H1 (cell line): ENCODE measurements at regions not wholly inside any gene's neighbourhood (a gene's known extent, or its start where the extent isn't known, plus 50 kb on each side); places are given as distances from the start of the nearest gene placed in this dataset.

Source experiments
- CTCF ChIA-PET: fragments of 300-600 bp; sonication (Branson Sonifier 250); formaldehyde crosslinking; loops from one replicate; lab custom pipeline; 2021; ENCODE audit not compliant: partially characterized antibody; lab: Charles Lee
- POLR2A ChIA-PET: fragments of 300-600 bp; sonication (Branson Sonifier 250); formaldehyde crosslinking; loops from one replicate; lab custom pipeline; 2021; ENCODE audit warnings: inconsistent platforms; ENCODE audit not compliant: partially characterized antibody; lab: Charles Lee
- DNase-seq, 2 experiments: peaks; one replicate each; pipeline versions ENCODE4 v3.0.0 to v3.0.0-alpha.2; 2010 to 2022; ENCODE audit warnings: low spot score in 2 of 2, low read depth in 1 of 2, mixed read lengths in 1 of 2
- FAIRE-seq: peaks from 2 replicates; lab custom pipeline; 2011; peaks lifted over from hg19 to GRCh38; lab: Jason Lieb, UNC
- H2AFZ ChIP-seq: 2 replicates; pipeline ENCODE4 v1.8.1; 2012; ENCODE audit warnings: low read length, inconsistent platforms
- H2AK5ac ChIP-seq: 2 replicates; pipeline ENCODE4 v1.6.1; 2013; ENCODE audit warnings: low read depth, low read length
- H2BK120ac ChIP-seq: replicated peaks from 2 replicates; pipeline ENCODE3; 2013; ENCODE audit warnings: low read depth, low read length, inconsistent platforms
- H2BK12ac ChIP-seq: 2 replicates; pipeline ENCODE4 v1.6.1; 2013; ENCODE audit warnings: low read depth, low read length
- H2BK15ac ChIP-seq: 2 replicates; pipeline ENCODE4 v1.6.1; 2013; ENCODE audit warnings: low read length
- H2BK20ac ChIP-seq: 2 replicates; pipeline ENCODE4 v1.6.1; 2013; ENCODE audit warnings: low read length
- H2BK5ac ChIP-seq: 2 replicates; pipeline ENCODE4 v1.6.1; 2013; ENCODE audit warnings: low read depth, low read length
- H3K14ac ChIP-seq: 2 replicates; pipeline ENCODE4 v1.6.1; 2013; ENCODE audit warnings: inconsistent platforms; ENCODE audit not compliant: insufficient read length
- H3K18ac ChIP-seq: 2 replicates; pipeline ENCODE4 v1.6.1; 2013; ENCODE audit warnings: low read length; ENCODE audit errors: extremely low read depth
- H3K23ac ChIP-seq: 2 replicates; pipeline ENCODE4 v1.6.1; 2013; ENCODE audit warnings: inconsistent platforms; ENCODE audit not compliant: insufficient read length
- H3K23me2 ChIP-seq: 2 replicates; pipeline ENCODE4 v1.6.1; 2013; ENCODE audit warnings: low read depth, low read length
- H3K27ac ChIP-seq: 2 replicates; pipeline ENCODE4 v1.6.1; 2011; ENCODE audit warnings: low read depth, low read length, inconsistent platforms
- H3K27me3 ChIP-seq, 4 experiments: replicated peaks in 1 of 4; 1 replicate in 1 of 4; 2 replicates in 3 of 4; pipeline versions ENCODE4 v1.6.1 to v1.8.1; 2011 to 2013; ENCODE audit warnings: low read length in 3 of 4, mild to moderate bottlenecking in 3 of 4, inconsistent platforms in 2 of 4, mixed read lengths in 2 of 4, moderate library complexity in 1 of 4; ENCODE audit not compliant: control insufficient read depth in 3 of 4, insufficient read depth in 3 of 4; ENCODE audit errors: extremely low read depth in 1 of 4
- H3K36me3 ChIP-seq, 4 experiments: 2 replicates each; pipeline versions ENCODE4 v1.6.1 to v1.8.1; 2011 to 2013; ENCODE audit warnings: mild to moderate bottlenecking in 4 of 4, low read length in 3 of 4, moderate library complexity in 2 of 4, control low read depth in 1 of 4, inconsistent platforms in 1 of 4; ENCODE audit not compliant: insufficient read depth in 4 of 4, control insufficient read depth in 2 of 4
- H3K4ac ChIP-seq: replicated peaks from 2 replicates; pipeline ENCODE3; 2013; ENCODE audit warnings: low read length, low read depth, mixed read lengths, inconsistent platforms; ENCODE audit not compliant: insufficient read length
- H3K4me1 ChIP-seq, 4 experiments: replicated peaks in 1 of 4; 1 replicate in 1 of 4; 2 replicates in 3 of 4; pipeline versions ENCODE4 v1.6.1 to v1.8.1; 2011 to 2013; ENCODE audit warnings: low read length in 3 of 4, inconsistent platforms in 2 of 4, mixed read lengths in 1 of 4; ENCODE audit not compliant: insufficient read depth in 4 of 4, control insufficient read depth in 3 of 4
- H3K4me2 ChIP-seq, 2 experiments: 2 replicates each; pipeline versions ENCODE4 v1.6.1 to v1.8.1; 2011 to 2013; ENCODE audit warnings: low read depth in 2 of 2, low read length in 2 of 2, control low read depth in 1 of 2, inconsistent platforms in 1 of 2, mild to moderate bottlenecking in 1 of 2; ENCODE audit not compliant: insufficient read depth in 1 of 2
- H3K4me3 ChIP-seq, 4 experiments: fragments of 200-600, 300-600 bp in 1 of 4; sonication (generic), shearing (Covaris generic), sonication (Bioruptor Twin) in 1 of 4; 2 replicates each; pipeline versions ENCODE4 v1.5.1 to v1.8.1; 2011 to 2016; ENCODE audit warnings: low read length in 4 of 4, low read depth in 3 of 4, control low read depth in 2 of 4, inconsistent platforms in 2 of 4, mild to moderate bottlenecking in 2 of 4, mixed read lengths in 1 of 4, moderate library complexity in 1 of 4; ENCODE audit not compliant: insufficient read depth in 2 of 4; ENCODE audit errors: extremely low read depth in 1 of 4
- H3K56ac ChIP-seq: replicated peaks from 2 replicates; pipeline ENCODE3; 2013; ENCODE audit warnings: low read depth, mild to moderate bottlenecking, mixed read lengths, low read length, inconsistent platforms; ENCODE audit not compliant: insufficient read length
- H3K79me1 ChIP-seq: 2 replicates; pipeline ENCODE4 v1.6.1; 2013; ENCODE audit warnings: low read depth, low read length, control low read depth
- H3K79me2 ChIP-seq, 2 experiments: 2 replicates each; pipeline versions ENCODE4 v1.6.1 to v1.8.1; 2012 to 2013; ENCODE audit warnings: low read length in 2 of 2, mild to moderate bottlenecking in 2 of 2, inconsistent platforms in 1 of 2; ENCODE audit not compliant: insufficient read depth in 2 of 2, control insufficient read depth in 1 of 2
- H3K9ac ChIP-seq, 4 experiments: replicated peaks in 1 of 4; 1 replicate in 1 of 4; 2 replicates in 3 of 4; pipeline versions ENCODE4 v1.6.1 to v1.8.1; 2011 to 2013; ENCODE audit warnings: low read depth in 3 of 4, low read length in 3 of 4, control low read depth in 2 of 4, mild to moderate bottlenecking in 2 of 4, moderate library complexity in 2 of 4, inconsistent platforms in 1 of 4; ENCODE audit errors: extremely low read depth in 1 of 4
- H3K9me3 ChIP-seq, 2 experiments: 2 replicates each; pipeline versions ENCODE4 v1.6.1 to v1.8.1; 2012 to 2013; ENCODE audit warnings: mild to moderate bottlenecking in 2 of 2, moderate library complexity in 2 of 2, control low read depth in 1 of 2, inconsistent platforms in 1 of 2, low read depth in 1 of 2, low read length in 1 of 2, mixed read lengths in 1 of 2; ENCODE audit not compliant: insufficient read depth in 2 of 2
- H4K20me1 ChIP-seq, 2 experiments: replicated peaks in 1 of 2; 2 replicates each; pipeline versions ENCODE3 to v1.8.1; 2011 to 2013; ENCODE audit warnings: inconsistent platforms in 2 of 2, low read length in 2 of 2, mild to moderate bottlenecking in 1 of 2; ENCODE audit not compliant: insufficient read depth in 2 of 2, control insufficient read depth in 1 of 2
- H4K5ac ChIP-seq: 2 replicates; pipeline ENCODE4 v1.6.1; 2013; ENCODE audit warnings: low read length, low read depth, mixed read lengths, inconsistent platforms; ENCODE audit not compliant: insufficient read length
- H4K8ac ChIP-seq: 2 replicates; pipeline ENCODE4 v1.8.0; 2013; ENCODE audit warnings: mild to moderate bottlenecking, moderate library complexity, low read length, inconsistent platforms; ENCODE audit not compliant: insufficient read depth; ENCODE audit errors: extremely low read depth
- H4K91ac ChIP-seq: replicated peaks from 2 replicates; pipeline ENCODE3; 2013; ENCODE audit warnings: low read length, mixed read lengths, inconsistent platforms; ENCODE audit not compliant: insufficient read length
- BRCA1 ChIP-seq: IDR thresholded peaks from 2 replicates; pipeline ENCODE4 v1.6.1; 2012; ENCODE audit warnings: low read depth, low read length, improper control_type of control experiment
- MAFK ChIP-seq: IDR thresholded peaks from 2 replicates; pipeline ENCODE4 v1.6.1; 2012; ENCODE audit warnings: low read depth, mild to moderate bottlenecking, improper control_type of control experiment, low read length

DNA sequence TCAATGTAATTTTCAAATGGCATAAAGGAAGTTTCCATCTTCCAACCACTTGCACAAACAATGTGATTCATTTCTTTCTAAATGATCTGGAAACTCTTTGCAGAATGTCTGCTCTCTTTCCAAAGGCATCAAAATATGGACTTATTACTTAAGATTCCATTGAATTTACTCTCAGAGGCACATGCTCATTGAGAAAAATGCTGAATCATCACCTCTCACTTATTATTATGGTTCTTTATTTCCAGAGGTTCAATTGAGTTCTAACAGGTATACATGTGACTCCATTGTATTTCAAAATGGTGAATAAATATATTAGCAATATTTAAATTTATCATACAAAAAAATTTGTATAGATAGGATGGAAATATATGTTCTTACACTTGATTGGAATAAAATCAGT, 1140.6 kb downstream of the EFNA5 start:
- no peak overlapping the region for H4K5ac ChIP-seq
- H4K8ac ChIP-seq, result no peak overlapping the region
- H2BK20ac ChIP-seq, result no peak overlapping the region
- DNase-seq (no peak), FAIRE-seq (no peak)
- no peaks in the 10 kb centered on the region for H3K79me1 ChIP-seq
- H3K56ac ChIP-seq, result no peak overlapping the region
- H3K23ac ChIP-seq, result no peak overlapping the region
- no peaks in the 10 kb centered on the region for H3K4me1 ChIP-seq
- H3K9me3 ChIP-seq, result no peaks in the 10 kb centered on the region
- H3K14ac ChIP-seq, result no peak overlapping the region
- no peak overlapping the region for H2BK5ac ChIP-seq
- H3K23me2 ChIP-seq, result no peaks in the 10 kb centered on the region
- H3K4me2 ChIP-seq, result no peak overlapping the region
- H2AK5ac ChIP-seq, result no peak overlapping the region
- no peaks in the 10 kb centered on the region for H3K27me3 ChIP-seq
- no peak overlapping the region for H3K27ac ChIP-seq
- H3K79me2 ChIP-seq, result no peaks in the 10 kb centered on the region
- POLR2A ChIA-PET, result no interaction called here
- H3K18ac ChIP-seq, result no peak overlapping the region
- CTCF ChIA-PET, result no interaction called here
- TF ChIP-seq MAFK (peak; percentile 64; the same call in 1 of the 2 replicates), BRCA1 (no peak)
- H3K9ac ChIP-seq, result no peak overlapping the region
- no peak overlapping the region for H2BK120ac ChIP-seq
- H3K4ac ChIP-seq, result no peak overlapping the region
- H4K91ac ChIP-seq, result no peak overlapping the region
- H3K4me3 ChIP-seq, result no peak overlapping the region
- H2AFZ ChIP-seq, result no peak overlapping the region
- no peaks in the 10 kb centered on the region for H3K36me3 ChIP-seq
- H4K20me1 ChIP-seq, result no peaks in the 10 kb centered on the region
- no peak overlapping the region for H2BK12ac ChIP-seq
- H2BK15ac ChIP-seq, result no peak overlapping the region
